SK-N-SH treated with all-trans-retinoic acid at 6 μM for 48 hours (cell line): ENCODE measurements at regions not wholly inside any gene's neighbourhood (a gene's known extent, or its start where the extent isn't known, plus 50 kb on each side); places are given as distances from the start of the nearest gene placed in this dataset.

Experiments
- ATAC-seq: fragments of 200-7000 bp; cut with Tn5 transposase; 3 replicates; pipeline ENCODE4 v1.9.1; 2020; ENCODE audit warnings: mild to moderate bottlenecking, moderate library complexity
- ARNTL ChIP-seq: fragments of 450-650 bp; formaldehyde crosslinking; IDR thresholded peaks from 2 replicates; pipeline ENCODE4 v1.5.0; 2020; ENCODE audit warnings: low read depth, mild to moderate bottlenecking, moderate library complexity, borderline replicate concordance
- BACH2 ChIP-seq: fragments of 250-450 bp; sonication (Bioruptor Pico); IDR thresholded peaks from 2 replicates; pipeline ENCODE4 v1.9.0; 2021; ENCODE audit warnings: mild to moderate bottlenecking, borderline replicate concordance
- CSDC2 ChIP-seq: fragments of 250-450 bp; sonication (Bioruptor Pico); IDR thresholded peaks from 2 replicates; pipeline ENCODE4 v1.5.0; 2020; ENCODE audit warnings: mild to moderate bottlenecking, moderate library complexity
- ESRRG ChIP-seq: fragments of 250-450 bp; sonication (Bioruptor Pico); IDR thresholded peaks from 2 replicates; pipeline ENCODE4 v1.6.1; 2021; ENCODE audit warnings: mild to moderate bottlenecking
- GLIS3 ChIP-seq: fragments of 250-450 bp; sonication (Bioruptor Pico); IDR thresholded peaks from 2 replicates; pipeline ENCODE4 v1.5.0; 2020; ENCODE audit warnings: mild to moderate bottlenecking, moderate library complexity
- ISL1 ChIP-seq: fragments of 250-450 bp; sonication (Bioruptor Pico); IDR thresholded peaks from 2 replicates; pipeline ENCODE4 v2.1.2; 2022; ENCODE audit warnings: mild to moderate bottlenecking, moderate library complexity
- OSR1 ChIP-seq: fragments of 250-450 bp; sonication (Bioruptor Pico); IDR thresholded peaks from 2 replicates; pipeline ENCODE4 v1.8.0; 2022; ENCODE audit warnings: moderate library complexity, mild to moderate bottlenecking, inconsistent platforms
- PPARA ChIP-seq: fragments of 250-450 bp; sonication (Bioruptor Pico); IDR thresholded peaks from 2 replicates; pipeline ENCODE4 v1.5.0; 2020; ENCODE audit warnings: mild to moderate bottlenecking, borderline replicate concordance
- RARB ChIP-seq: fragments of 250-450 bp; sonication (Bioruptor Pico); IDR thresholded peaks from 2 replicates; pipeline ENCODE4 v1.8.0; 2021; ENCODE audit warnings: mild to moderate bottlenecking, moderate library complexity
- SNAI2 ChIP-seq: fragments of 250-450 bp; sonication (Bioruptor Pico); IDR thresholded peaks from 2 replicates; pipeline ENCODE4 v1.5.0; 2020; ENCODE audit warnings: mild to moderate bottlenecking, moderate library complexity
- TCF4 ChIP-seq: fragments of 250-450 bp; sonication (Bioruptor Pico); IDR thresholded peaks from 2 replicates; pipeline ENCODE4 v1.8.0; 2021; ENCODE audit warnings: mild to moderate bottlenecking, moderate library complexity, borderline replicate concordance
- TOX ChIP-seq: fragments of 250-450 bp; sonication (Bioruptor Pico); IDR thresholded peaks from 2 replicates; pipeline ENCODE4 v1.8.0; 2021; ENCODE audit warnings: mild to moderate bottlenecking, moderate library complexity, borderline replicate concordance
- ZC3H10 ChIP-seq: fragments of 250-450 bp; sonication (Bioruptor Pico); IDR thresholded peaks from 2 replicates; pipeline ENCODE4 v1.5.1; 2021; ENCODE audit warnings: mild to moderate bottlenecking, moderate library complexity
- ZFP3 ChIP-seq: fragments of 250-450 bp; sonication (Bioruptor Pico); IDR thresholded peaks from 2 replicates; pipeline ENCODE4 v1.5.0; 2020; ENCODE audit warnings: mild to moderate bottlenecking, moderate library complexity
- ZFP30 ChIP-seq: fragments of 450-650 bp; formaldehyde crosslinking; IDR thresholded peaks from 2 replicates; pipeline ENCODE4 v1.5.0; 2022; ENCODE audit warnings: mild to moderate bottlenecking, moderate library complexity
- ZNF70 ChIP-seq: fragments of 450-650 bp; formaldehyde crosslinking; IDR thresholded peaks from 2 replicates; pipeline ENCODE4 v1.5.0; 2020; ENCODE audit warnings: mild to moderate bottlenecking, moderate library complexity
- ZNF8 ChIP-seq: fragments of 450-650 bp; formaldehyde crosslinking; IDR thresholded peaks from 2 replicates; pipeline ENCODE4 v1.5.0; 2020; ENCODE audit warnings: mild to moderate bottlenecking, moderate library complexity
- TF ChIP-seq, protein P1 (sequence below): fragments of 250-450 bp; sonication (Bioruptor Pico); IDR thresholded peaks from 2 replicates; pipeline ENCODE4 v1.8.0; 2021; ENCODE audit warnings: low read depth, mild to moderate bottlenecking, moderate library complexity, borderline replicate concordance
- TF ChIP-seq, protein P2 (sequence below): fragments of 250-450 bp; sonication (Bioruptor Pico); IDR thresholded peaks from 2 replicates; pipeline ENCODE4 v1.5.1; 2021; ENCODE audit warnings: mild to moderate bottlenecking, moderate library complexity
- TF ChIP-seq, protein P3 (sequence below): fragments of 250-450 bp; sonication (Bioruptor Pico); IDR thresholded peaks from 2 replicates; pipeline ENCODE4 v1.5.1; 2020; ENCODE audit warnings: low read depth, mild to moderate bottlenecking, moderate library complexity
- TF ChIP-seq, protein P4 (sequence below): fragments of 250-450 bp; sonication (Bioruptor Pico); IDR thresholded peaks from 2 replicates; pipeline ENCODE4 v1.8.0; 2020; ENCODE audit warnings: mild to moderate bottlenecking, moderate library complexity, borderline replicate concordance

DNA sequence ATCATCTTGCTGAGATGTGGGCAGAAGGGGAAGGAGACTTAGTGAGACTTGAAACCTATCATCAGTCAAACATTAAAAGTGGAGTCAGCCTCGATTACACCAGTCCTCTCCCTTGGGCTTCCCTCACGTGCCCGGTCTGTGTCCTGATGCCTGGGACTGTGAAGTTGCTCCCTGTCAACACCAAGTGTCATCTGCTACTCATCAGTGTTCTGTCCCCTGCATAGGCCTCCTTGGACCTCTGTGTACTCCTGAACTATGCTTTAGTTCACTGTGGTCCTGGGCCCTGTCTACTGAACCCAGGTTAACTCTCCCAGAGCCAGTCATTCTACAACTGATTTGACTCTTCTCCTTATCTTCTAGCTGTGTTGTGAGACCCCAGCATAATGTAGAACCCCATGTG lies 506.3 kb downstream of the TYW1 start:
- no peak for ATAC-seq
- TF ChIP-seq, protein P1, sequence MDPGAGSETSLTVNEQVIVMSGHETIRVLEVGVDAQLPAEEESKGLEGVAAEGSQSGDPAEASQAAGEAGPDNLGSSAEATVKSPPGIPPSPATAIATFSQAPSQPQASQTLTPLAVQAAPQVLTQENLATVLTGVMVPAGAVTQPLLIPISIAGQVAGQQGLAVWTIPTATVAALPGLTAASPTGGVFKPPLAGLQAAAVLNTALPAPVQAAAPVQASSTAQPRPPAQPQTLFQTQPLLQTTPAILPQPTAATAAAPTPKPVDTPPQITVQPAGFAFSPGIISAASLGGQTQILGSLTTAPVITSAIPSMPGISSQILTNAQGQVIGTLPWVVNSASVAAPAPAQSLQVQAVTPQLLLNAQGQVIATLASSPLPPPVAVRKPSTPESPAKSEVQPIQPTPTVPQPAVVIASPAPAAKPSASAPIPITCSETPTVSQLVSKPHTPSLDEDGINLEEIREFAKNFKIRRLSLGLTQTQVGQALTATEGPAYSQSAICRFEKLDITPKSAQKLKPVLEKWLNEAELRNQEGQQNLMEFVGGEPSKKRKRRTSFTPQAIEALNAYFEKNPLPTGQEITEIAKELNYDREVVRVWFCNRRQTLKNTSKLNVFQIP (CRISPR knock-in tag), result no peak
- TF ChIP-seq PPARA (CRISPR knock-in tag), result no peak

DNA sequence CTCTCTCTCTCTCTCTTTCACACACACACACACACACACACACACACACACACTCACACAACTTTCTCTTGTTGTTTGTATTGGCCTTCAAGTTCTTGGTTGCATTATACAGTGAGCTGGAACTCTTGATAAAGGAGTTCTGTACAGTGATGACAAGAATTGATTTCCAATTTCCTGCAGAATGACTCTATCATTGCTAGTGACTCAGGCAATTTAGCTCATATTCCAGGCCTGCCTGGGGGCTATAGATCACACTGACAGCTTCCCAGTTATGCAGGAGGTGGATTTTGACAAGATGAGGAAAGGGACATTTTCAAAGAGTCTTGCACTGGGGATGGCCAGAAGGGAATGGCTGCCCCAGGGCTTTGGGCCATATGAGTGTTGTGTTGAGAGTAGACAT lies 508.8 kb downstream of the TYW1 start:
- TF ChIP-seq OSR1 (CRISPR knock-in tag) (no peak), TCF4 (no peak), CSDC2 (no peak), RARB (CRISPR knock-in tag) (no peak), ARNTL (CRISPR knock-in tag) (no peak)
- TF ChIP-seq, protein P2, sequence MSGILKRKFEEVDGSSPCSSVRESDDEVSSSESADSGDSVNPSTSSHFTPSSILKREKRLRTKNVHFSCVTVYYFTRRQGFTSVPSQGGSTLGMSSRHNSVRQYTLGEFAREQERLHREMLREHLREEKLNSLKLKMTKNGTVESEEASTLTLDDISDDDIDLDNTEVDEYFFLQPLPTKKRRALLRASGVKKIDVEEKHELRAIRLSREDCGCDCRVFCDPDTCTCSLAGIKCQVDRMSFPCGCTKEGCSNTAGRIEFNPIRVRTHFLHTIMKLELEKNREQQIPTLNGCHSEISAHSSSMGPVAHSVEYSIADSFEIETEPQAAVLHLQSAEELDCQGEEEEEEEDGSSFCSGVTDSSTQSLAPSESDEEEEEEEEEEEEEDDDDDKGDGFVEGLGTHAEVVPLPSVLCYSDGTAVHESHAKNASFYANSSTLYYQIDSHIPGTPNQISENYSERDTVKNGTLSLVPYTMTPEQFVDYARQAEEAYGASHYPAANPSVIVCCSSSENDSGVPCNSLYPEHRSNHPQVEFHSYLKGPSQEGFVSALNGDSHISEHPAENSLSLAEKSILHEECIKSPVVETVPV (CRISPR knock-in tag), result no peak
- no peak for ATAC-seq

DNA sequence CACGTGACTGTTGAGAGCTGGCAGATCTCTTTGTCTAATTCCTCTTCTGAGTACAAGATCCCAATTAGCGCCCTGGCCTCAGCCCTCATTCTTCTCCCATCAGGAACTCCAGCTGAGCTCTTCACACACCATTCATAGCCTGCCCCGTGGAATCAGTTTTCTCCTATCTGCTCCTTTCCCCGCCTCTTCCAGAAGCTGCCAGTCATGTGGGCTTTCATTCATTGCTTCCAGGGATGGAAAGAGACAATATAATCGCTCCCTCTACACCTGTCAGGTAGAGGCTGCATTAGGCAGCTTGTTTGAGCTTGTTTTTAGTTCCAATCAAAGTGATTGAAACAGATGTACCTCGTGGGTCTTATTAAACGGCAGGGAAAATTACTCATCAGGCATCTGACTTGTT lies 515.8 kb downstream of the TYW1 start:
- ATAC-seq, result no peak
- TF ChIP-seq, protein P3, sequence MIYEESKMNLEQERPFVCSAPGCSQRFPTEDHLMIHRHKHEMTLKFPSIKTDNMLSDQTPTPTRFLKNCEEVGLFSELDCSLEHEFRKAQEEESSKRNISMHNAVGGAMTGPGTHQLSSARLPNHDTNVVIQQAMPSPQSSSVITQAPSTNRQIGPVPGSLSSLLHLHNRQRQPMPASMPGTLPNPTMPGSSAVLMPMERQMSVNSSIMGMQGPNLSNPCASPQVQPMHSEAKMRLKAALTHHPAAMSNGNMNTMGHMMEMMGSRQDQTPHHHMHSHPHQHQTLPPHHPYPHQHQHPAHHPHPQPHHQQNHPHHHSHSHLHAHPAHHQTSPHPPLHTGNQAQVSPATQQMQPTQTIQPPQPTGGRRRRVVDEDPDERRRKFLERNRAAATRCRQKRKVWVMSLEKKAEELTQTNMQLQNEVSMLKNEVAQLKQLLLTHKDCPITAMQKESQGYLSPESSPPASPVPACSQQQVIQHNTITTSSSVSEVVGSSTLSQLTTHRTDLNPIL, result no peak
- TF ChIP-seq GLIS3, result no peak
- TF ChIP-seq CSDC2, result no peak
- TF ChIP-seq RARB (CRISPR knock-in tag), result no peak
- TF ChIP-seq SNAI2 (CRISPR knock-in tag), result no peak
- TF ChIP-seq, protein P2 (CRISPR knock-in tag), result no peak
- no peak for TF ChIP-seq PPARA (CRISPR knock-in tag)
- TF ChIP-seq, protein P4, sequence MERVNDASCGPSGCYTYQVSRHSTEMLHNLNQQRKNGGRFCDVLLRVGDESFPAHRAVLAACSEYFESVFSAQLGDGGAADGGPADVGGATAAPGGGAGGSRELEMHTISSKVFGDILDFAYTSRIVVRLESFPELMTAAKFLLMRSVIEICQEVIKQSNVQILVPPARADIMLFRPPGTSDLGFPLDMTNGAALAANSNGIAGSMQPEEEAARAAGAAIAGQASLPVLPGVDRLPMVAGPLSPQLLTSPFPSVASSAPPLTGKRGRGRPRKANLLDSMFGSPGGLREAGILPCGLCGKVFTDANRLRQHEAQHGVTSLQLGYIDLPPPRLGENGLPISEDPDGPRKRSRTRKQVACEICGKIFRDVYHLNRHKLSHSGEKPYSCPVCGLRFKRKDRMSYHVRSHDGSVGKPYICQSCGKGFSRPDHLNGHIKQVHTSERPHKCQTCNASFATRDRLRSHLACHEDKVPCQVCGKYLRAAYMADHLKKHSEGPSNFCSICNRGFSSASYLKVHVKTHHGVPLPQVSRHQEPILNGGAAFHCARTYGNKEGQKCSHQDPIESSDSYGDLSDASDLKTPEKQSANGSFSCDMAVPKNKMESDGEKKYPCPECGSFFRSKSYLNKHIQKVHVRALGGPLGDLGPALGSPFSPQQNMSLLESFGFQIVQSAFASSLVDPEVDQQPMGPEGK (CRISPR knock-in tag), result no peak
- no peak for TF ChIP-seq ZFP30 (CRISPR knock-in tag)
- no peak for TF ChIP-seq ZFP3 (CRISPR knock-in tag)
- no peak for TF ChIP-seq TOX (CRISPR knock-in tag)
- no peak for TF ChIP-seq BACH2 (CRISPR knock-in tag)
- no peak for TF ChIP-seq OSR1 (CRISPR knock-in tag)
- TF ChIP-seq ZNF8 (CRISPR knock-in tag), result no peak
- TF ChIP-seq ARNTL (CRISPR knock-in tag), result no peak
- no peak for TF ChIP-seq ZC3H10 (CRISPR knock-in tag)
- no peak for TF ChIP-seq ZNF70 (CRISPR knock-in tag)
- no peak for TF ChIP-seq ESRRG
- TF ChIP-seq ISL1, result no peak

DNA sequence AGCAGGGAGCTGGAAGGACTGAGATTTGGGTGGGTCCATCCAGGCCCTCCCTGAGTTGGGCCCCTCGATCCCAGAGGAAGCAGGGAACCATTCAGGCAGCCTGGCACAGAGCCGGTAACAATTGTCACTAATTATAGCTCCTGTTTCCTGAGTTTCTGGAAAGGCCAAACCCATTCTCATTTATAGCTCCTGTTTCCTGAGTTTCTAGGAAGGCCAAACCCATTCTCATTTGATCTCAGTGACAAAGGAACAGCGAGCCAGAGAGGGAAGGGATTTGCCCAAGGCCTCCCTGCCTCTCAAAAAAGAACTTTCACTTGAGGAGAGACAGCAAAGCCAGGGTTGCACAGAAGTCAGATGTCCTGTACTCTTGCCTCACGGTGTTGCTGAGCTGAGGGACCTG lies 521.9 kb downstream of the TYW1 start:
- TF ChIP-seq CSDC2 (no peak), ARNTL (CRISPR knock-in tag) (no peak), ZNF70 (CRISPR knock-in tag) (no peak), OSR1 (CRISPR knock-in tag) (no peak), SNAI2 (CRISPR knock-in tag) (no peak), ESRRG (no peak), RARB (CRISPR knock-in tag) (no peak), ISL1 (no peak), TCF4 (no peak), ZFP3 (CRISPR knock-in tag) (no peak), TOX (CRISPR knock-in tag) (no peak), ZFP30 (CRISPR knock-in tag) (no peak), GLIS3 (no peak)
- TF ChIP-seq, protein P4 (CRISPR knock-in tag), result no peak
- TF ChIP-seq, protein P1 (CRISPR knock-in tag), result no peak
- TF ChIP-seq, protein P2 (CRISPR knock-in tag), result no peak
- ATAC-seq, result no peak
